Activated CD4-positive, alpha-beta T cell treated with anti-CD3 and anti-CD28 coated beads for 36 hours (primary cell): ENCODE measurements at regions not wholly inside any gene's neighbourhood (a gene's known extent, or its start where the extent isn't known, plus 50 kb on each side); places are given as distances from the start of the nearest gene placed in this dataset.
"Not testable (repeated sequence)": the region's sequence is repeated elsewhere in the genome, so short reads cannot be mapped to it uniquely, and the experiment has no call there.

Source experiments
- ATAC-seq: fragments of 200-7000 bp; cut with Tn5 transposase; one replicate; pipeline ENCODE4 v1.10.0; 2021; ENCODE audit warnings: mild to moderate bottlenecking, moderate library complexity
- CTCF ChIA-PET: fragments of 350-600 bp; sonication (Branson Sonifier 250); formaldehyde crosslinking; loops from one replicate; lab custom pipeline; 2021; ENCODE audit warnings: antibody characterized with exemption; lab: Charles Lee
- POLR2A ChIA-PET: fragments of 350-600 bp; sonication (Branson Sonifier 250); formaldehyde crosslinking; loops from one replicate; lab custom pipeline; 2021; ENCODE audit warnings: antibody characterized with exemption, inconsistent platforms; lab: Charles Lee
- DNase-seq: peaks from one replicate; pipeline ENCODE4 v3.0.0-alpha.2; 2020
- H3K27ac Mint-ChIP-seq: one replicate; pipeline ENCODE4 v1.8.0; 2021; ENCODE audit warnings: mixed read lengths
- H3K27me3 Mint-ChIP-seq: one replicate; pipeline ENCODE4 v1.8.0; 2021; ENCODE audit warnings: mixed read lengths
- H3K36me3 Mint-ChIP-seq: one replicate; pipeline ENCODE4 v1.8.0; 2021; ENCODE audit warnings: low read depth, mixed read lengths
- H3K4me1 Mint-ChIP-seq: one replicate; pipeline ENCODE4 v1.8.0; 2021; ENCODE audit warnings: mixed read lengths
- H3K4me3 Mint-ChIP-seq: one replicate; pipeline ENCODE4 v1.8.0; 2021; ENCODE audit warnings: mild to moderate bottlenecking, moderate library complexity, mixed read lengths
- H3K9me3 Mint-ChIP-seq: one replicate; pipeline ENCODE4 v1.8.0; 2021; ENCODE audit warnings: low read depth, mixed read lengths
- intact Hi-C, 2 experiments: fragments of 100-400 bp; cut with DNase I in 1 of 2; cut with micrococcal nuclease in 1 of 2; formaldehyde crosslinking; loops; one replicate each; pipeline versions ENCODE4 v1.14.2 to v1.15.1; 2022 to 2024; cut with DNase I, micrococcal nuclease

DNA sequence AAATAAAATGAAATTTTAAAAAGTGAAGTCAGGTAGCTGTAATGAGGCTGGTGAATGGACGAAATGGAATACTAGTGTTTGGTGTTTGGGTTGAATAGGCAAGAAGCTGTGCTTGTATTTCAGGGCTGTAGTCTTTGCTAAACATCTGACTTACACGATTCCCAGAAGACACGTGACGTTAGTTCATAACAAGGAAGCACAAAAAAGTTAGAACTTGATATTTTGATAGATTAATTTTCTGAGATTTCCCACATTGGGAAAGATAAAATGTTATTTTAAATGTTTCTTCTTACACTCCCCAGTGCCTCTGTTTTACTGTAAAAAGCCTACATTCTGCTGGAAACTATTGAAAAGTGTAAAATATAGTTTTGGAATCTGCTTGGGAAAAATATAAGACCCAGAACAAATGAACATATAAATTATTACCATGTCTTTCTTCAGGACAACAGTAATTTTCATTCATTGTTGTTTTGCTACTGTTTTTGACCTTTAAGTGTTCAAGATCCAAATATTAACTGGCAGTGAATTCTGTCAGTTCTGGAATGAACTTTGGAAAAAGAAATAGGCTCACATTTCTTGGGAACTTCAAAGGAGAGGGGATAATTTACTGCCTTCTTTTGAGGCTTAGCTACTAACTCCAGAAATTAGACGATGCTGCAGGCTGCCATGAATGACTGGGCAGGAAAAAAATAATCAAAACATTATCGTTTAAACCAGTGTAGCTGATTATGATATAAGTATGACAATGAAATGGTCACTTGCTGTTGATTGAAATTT lies 241.3 kb downstream of the SLITRK6 start:
- no peak for DNase-seq
- no peaks in the 10 kb centered on the region for H3K4me1 Mint-ChIP-seq
- no peaks in the 10 kb centered on the region for H3K9me3 Mint-ChIP-seq
- H3K36me3 Mint-ChIP-seq, result no peaks in the 10 kb centered on the region
- ChIA-PET CTCF (no interaction called here), POLR2A (no interaction called here)
- H3K4me3 Mint-ChIP-seq, result no peak overlapping the region
- intact Hi-C loops, result no loop called here
- no peak overlapping the region for H3K27ac Mint-ChIP-seq
- ATAC-seq, result no peak
- H3K27me3 Mint-ChIP-seq, result no peaks in the 10 kb centered on the region

DNA sequence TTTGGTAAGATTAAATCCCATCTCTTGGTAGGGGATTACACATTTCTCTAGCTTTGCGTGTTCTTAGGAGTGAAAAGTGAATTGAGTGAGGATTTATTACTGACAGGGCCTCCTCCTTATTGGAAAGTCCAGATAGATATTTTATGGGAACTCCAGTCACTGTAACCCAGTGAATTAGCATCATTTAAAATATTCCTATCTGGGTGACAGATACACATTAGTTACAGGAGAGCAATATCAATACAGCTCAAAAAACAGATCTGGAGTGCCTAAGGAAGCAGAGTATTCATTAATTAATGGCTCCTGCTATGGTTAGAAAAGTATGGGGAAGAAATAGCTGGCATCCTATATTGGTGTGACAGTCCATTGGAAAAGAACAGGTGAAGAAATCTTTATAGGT lies 248.2 kb downstream of the SLITRK6 start:
- Mint-ChIP-seq H3K9me3 (peaks cover 9% of the 10 kb centered on the region), H3K4me3 (no peak overlapping the region), H3K4me1 (no peaks in the 10 kb centered on the region), H3K27ac (no peak overlapping the region), H3K36me3 (no peaks in the 10 kb centered on the region), H3K27me3 (no peaks in the 10 kb centered on the region)
- ChIA-PET CTCF (no interaction called here), POLR2A (no interaction called here)
- DNase-seq (no peak), ATAC-seq (no peak)
- intact Hi-C loops, result no loop called here

DNA sequence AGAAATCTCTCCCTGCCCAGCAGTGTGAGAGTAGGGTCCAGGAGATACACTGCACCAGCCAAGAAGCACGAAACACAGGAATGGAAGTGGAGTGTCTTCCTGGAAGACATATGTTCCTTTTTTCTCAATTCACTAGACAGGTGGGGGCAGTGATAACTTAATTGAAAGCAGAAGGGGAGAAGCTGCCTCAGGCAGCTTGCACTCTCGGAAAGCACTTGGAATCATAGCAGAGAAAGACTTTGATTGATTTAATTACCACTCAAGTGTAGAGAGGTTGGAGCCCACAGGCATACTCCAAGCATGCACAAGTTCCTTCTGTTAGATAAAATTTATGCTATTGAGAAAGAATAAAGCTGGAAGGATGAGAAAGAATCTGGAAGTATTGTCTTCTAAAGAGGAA lies 249.4 kb downstream of the SLITRK6 start:
- no peak overlapping the region for H3K4me3 Mint-ChIP-seq
- no peaks in the 10 kb centered on the region for H3K27me3 Mint-ChIP-seq
- ATAC-seq (no peak), DNase-seq (no peak)
- CTCF ChIA-PET, result no interaction called here
- H3K36me3 Mint-ChIP-seq, result no peaks in the 10 kb centered on the region
- peaks cover 9% of the 10 kb centered on the region for H3K9me3 Mint-ChIP-seq
- POLR2A ChIA-PET, result no interaction called here
- H3K4me1 Mint-ChIP-seq, result no peaks in the 10 kb centered on the region
- no peak overlapping the region for H3K27ac Mint-ChIP-seq
- intact Hi-C loops, result no loop called here

DNA sequence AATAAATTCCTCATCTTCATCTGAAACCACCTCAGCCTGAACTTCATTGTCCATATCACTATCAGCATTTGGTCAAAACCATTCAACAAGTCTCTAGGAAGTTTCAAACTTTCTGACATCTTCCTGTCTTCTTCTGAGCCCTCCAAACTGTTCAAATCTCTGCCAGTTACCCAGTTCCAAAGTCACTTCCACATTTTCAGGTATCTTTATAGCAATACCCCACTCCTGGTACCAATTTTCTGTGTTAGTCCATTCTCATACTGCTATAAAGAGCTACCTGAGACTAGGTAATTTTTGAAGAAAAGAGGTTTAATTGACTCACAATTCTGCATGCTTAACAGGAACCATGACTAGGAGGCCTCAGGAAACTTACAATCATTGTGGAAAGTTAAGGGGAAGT lies 250.4 kb downstream of the SLITRK6 start:
- DNase-seq, H3K4me3 Mint-ChIP-seq, intact Hi-C loops, H3K27ac Mint-ChIP-seq, CTCF ChIA-PET, POLR2A ChIA-PET, H3K4me1 Mint-ChIP-seq, ATAC-seq, H3K27me3 Mint-ChIP-seq, H3K36me3 Mint-ChIP-seq: not testable (repeated sequence)
- H3K9me3 Mint-ChIP-seq, result peaks cover 11% of the 10 kb centered on the region

DNA sequence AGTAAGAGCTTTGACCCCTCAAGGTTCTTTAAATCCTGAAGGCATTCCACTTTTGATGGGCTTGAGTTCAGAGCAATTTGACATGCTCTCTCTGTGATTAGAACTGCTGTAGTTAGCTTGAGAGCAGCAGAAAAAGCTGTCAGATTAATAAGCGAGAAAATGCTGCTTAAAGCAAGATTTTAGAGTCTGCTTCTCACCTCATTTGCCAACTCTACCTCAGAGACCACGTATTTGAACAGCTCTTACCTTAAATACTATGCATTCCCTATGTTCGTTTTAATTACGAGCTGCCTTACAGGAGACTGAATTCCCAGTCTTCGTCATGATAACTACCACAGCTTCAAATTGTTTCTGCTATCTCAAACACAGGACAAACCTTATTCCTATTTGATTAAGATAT lies 253.4 kb downstream of the SLITRK6 start:
- DNase-seq (no peak), ATAC-seq (no peak)
- H3K27ac Mint-ChIP-seq, result no peak overlapping the region
- no peaks in the 10 kb centered on the region for H3K36me3 Mint-ChIP-seq
- H3K9me3 Mint-ChIP-seq, result peaks cover 11% of the 10 kb centered on the region
- H3K4me3 Mint-ChIP-seq, result no peak overlapping the region
- peaks cover 18% of the 10 kb centered on the region for H3K4me1 Mint-ChIP-seq
- no peaks in the 10 kb centered on the region for H3K27me3 Mint-ChIP-seq
- CTCF ChIA-PET, result no interaction called here
- intact Hi-C loops, result no loop called here
- POLR2A ChIA-PET, result no interaction called here

DNA sequence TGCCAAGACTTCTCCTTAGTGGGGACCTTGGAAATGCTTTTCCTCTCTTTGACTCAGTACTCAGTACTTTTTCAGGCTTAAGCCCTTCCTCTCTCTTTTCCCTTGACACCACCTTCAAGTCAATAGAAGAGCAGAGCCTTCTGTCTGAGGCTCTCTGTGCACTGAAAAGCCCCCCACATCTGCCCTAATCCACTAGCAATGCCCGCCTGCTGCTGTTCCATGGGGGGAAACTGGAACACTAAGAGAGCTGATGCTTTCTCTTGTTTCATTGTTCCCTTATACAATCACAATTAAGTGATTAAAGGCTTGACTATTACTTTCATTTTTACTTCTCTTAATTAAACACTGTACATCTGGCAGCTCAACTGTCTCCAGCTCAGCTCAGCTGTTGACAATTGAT lies 254.5 kb downstream of the SLITRK6 start:
- Mint-ChIP-seq H3K4me1 (peaks cover 18% of the 10 kb centered on the region), H3K9me3 (peaks cover 11% of the 10 kb centered on the region), H3K4me3 (no peak overlapping the region), H3K36me3 (no peaks in the 10 kb centered on the region), H3K27me3 (no peaks in the 10 kb centered on the region), H3K27ac (no peak overlapping the region)
- intact Hi-C loops, result no loop called here
- ChIA-PET CTCF (no interaction called here), POLR2A (no interaction called here)
- ATAC-seq (no peak), DNase-seq (no peak)

DNA sequence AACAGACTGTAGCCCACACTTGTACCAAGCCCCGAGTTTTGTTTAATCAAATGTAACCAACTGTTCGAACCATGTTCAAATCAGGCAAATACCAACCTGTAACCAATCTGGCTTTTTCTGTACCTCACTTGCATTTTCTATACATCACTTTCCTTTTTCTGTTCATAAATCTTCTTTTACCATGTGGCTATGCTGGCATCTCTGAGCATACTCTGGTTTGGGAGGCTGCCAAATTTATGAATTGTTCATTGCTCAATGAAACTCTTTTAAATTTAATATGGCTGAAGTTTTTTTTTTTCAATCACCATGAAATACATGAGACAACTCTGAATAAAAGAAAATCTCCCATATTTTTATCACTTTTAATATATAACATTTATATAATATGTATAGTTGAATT lies 256.1 kb downstream of the SLITRK6 start:
- H3K27ac Mint-ChIP-seq, result no peak overlapping the region
- intact Hi-C loops, result no loop called here
- DNase-seq (no peak), ATAC-seq (no peak)
- H3K4me1 Mint-ChIP-seq, result peaks cover 19% of the 10 kb centered on the region
- no peak overlapping the region for H3K4me3 Mint-ChIP-seq
- POLR2A ChIA-PET, result no interaction called here
- no peaks in the 10 kb centered on the region for H3K36me3 Mint-ChIP-seq
- peaks cover 3% of the 10 kb centered on the region for H3K9me3 Mint-ChIP-seq
- CTCF ChIA-PET, result no interaction called here
- H3K27me3 Mint-ChIP-seq, result no peaks in the 10 kb centered on the region

DNA sequence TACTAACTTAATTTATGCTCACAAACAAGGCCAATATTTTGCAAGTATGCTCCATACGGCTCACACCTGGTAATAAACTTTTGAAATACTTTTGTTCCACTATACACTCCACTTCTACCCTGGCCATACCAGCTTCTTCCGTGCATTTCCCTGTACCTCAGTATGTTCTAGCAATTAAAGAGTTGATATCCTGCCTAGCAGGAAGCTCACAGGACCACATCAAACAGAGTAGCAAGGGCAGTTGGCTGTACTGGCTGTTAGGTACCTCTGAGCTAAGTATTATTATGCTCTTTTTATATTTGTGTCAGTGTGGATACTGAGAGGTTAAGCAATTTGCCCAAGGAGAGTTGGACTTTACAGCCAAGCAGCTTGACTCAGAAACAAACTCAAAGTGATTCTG lies 257.7 kb downstream of the SLITRK6 start:
- POLR2A ChIA-PET, result no interaction called here
- ATAC-seq, result peak; percentile 44
- no peak for DNase-seq
- CTCF ChIA-PET, result no interaction called here
- H3K9me3 Mint-ChIP-seq, result peaks cover 3% of the 10 kb centered on the region
- H3K4me3 Mint-ChIP-seq, result no peak overlapping the region
- no peaks in the 10 kb centered on the region for H3K36me3 Mint-ChIP-seq
- H3K27ac Mint-ChIP-seq, result no peak overlapping the region
- intact Hi-C loops, result no loop called here
- peaks cover 19% of the 10 kb centered on the region for H3K4me1 Mint-ChIP-seq
- no peaks in the 10 kb centered on the region for H3K27me3 Mint-ChIP-seq

DNA sequence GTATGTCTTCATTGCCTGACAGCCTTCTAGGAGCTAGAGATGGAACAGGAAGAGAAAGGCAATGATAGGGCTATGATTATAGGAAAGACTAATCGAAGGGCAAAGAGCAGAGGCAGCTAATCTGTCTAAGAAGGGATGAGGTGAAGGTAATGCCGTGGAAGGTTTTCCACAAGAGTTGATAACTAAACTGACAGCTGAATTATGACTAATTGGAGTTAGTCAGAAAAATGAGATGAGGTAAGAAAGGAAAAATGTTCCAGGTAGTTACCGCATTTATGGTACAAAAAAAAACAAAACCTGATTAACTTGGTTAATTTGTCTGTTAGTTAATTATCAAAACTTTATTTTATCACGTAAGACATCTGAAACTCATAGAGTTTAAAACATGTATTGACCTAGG lies 260.3 kb downstream of the SLITRK6 start:
- Mint-ChIP-seq H3K4me3 (no peak overlapping the region), H3K9me3 (no peaks in the 10 kb centered on the region), H3K4me1 (peaks cover 19% of the 10 kb centered on the region), H3K36me3 (no peaks in the 10 kb centered on the region), H3K27ac (no peak overlapping the region), H3K27me3 (no peaks in the 10 kb centered on the region)
- ChIA-PET POLR2A (no interaction called here), CTCF (interaction anchor here (0.6 to 1.5 kb wide), 2 partner anchors 16 to 22 kb away, joined by 3 read pairs; no protein-coding TSS in a partner anchor)
- DNase-seq (no peak), ATAC-seq (no peak)
- intact Hi-C loops, result no loop called here

DNA sequence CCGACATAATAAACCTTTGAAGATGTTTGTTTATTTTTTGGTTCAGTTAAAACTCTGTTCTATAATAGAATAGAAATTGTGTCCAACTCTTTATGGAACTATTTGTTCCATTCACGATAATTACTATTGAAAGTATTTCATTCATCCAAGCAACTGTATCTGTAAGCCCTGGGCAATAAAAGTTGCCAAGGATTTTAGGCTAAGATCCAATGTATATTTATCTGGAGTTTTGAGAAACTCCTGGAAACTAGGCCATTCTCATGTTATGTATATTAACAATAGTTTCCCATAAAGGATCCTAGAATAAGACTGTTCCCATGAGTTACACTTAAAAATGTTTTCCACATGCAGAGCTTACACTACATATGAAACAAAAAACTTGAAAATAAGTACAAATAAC lies 261.6 kb downstream of the SLITRK6 start:
- no peak for DNase-seq
- H3K27ac Mint-ChIP-seq, result no peak overlapping the region
- no peaks in the 10 kb centered on the region for H3K27me3 Mint-ChIP-seq
- H3K4me3 Mint-ChIP-seq, result no peak overlapping the region
- no peaks in the 10 kb centered on the region for H3K36me3 Mint-ChIP-seq
- no peak for ATAC-seq
- POLR2A ChIA-PET, result no interaction called here
- H3K9me3 Mint-ChIP-seq, result no peaks in the 10 kb centered on the region
- CTCF ChIA-PET, result interaction anchor here (1.5 kb wide), 1 partner anchor 21 kb away, joined by 3 read pairs; no protein-coding TSS in a partner anchor
- intact Hi-C loops, result no loop called here
- peaks cover 14% of the 10 kb centered on the region for H3K4me1 Mint-ChIP-seq

DNA sequence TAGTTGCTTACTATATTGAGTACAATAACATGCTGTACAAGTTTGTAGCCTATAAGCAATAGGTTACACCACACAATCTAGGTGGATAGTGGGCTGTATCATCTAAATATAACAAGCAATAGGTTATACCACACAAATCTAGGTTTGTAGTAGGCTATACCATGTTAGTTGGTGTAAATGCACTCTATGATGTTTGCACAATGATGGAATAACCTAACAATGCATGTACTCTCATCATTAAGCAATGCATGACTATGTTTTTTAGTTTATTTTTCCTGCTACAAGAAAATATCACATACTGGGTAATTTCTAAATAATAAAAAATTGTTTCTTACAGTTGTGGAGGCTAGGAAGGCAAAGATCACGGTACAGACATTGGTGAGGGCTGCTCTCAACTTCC lies 262.5 kb downstream of the SLITRK6 start:
- H3K4me3 Mint-ChIP-seq, result no peak overlapping the region
- ChIA-PET POLR2A (no interaction called here), CTCF (no interaction called here)
- H3K27ac Mint-ChIP-seq, result no peak overlapping the region
- H3K36me3 Mint-ChIP-seq, result no peaks in the 10 kb centered on the region
- DNase-seq, result no peak
- H3K27me3 Mint-ChIP-seq, result no peaks in the 10 kb centered on the region
- H3K4me1 Mint-ChIP-seq, result peaks cover 10% of the 10 kb centered on the region
- intact Hi-C loops, result no loop called here
- H3K9me3 Mint-ChIP-seq, result no peaks in the 10 kb centered on the region
- no peak for ATAC-seq

DNA sequence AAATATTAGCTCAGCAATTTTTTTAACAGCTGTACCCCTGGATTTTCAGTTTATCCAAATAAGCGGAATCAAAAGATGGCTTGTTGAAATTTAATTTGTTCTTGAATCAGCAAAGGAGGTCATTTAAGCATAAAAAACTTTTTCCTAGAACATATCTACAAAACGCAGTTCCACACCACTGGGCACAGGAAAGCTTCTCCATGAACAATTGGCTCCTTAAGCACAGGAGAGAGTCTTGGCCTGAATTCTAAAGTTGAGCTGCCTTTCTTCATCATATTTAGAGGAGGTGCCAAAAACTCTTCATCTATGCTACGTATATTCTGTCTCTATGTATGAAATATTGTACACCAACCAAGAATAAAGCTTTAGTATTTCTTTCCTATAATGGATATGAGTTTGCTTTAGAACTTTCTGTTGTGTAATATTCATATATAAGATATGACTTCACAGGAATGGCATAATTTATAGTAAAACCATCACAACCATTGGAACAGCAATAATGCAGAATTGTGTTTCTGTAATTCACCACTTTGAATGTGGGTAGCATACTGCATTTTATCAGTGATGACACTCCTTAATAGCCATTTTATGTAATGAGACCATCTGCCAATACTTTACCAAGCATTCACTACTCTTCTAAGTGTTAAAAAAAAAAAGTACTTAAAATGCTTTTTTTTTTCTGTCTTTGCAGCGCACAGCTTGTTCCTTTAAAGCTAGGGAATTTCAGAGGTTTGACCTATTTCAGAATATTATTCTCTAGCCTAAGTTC lies 263.7 kb downstream of the SLITRK6 start:
- intact Hi-C loops, result no loop called here
- H3K36me3 Mint-ChIP-seq, result no peaks in the 10 kb centered on the region
- no peaks in the 10 kb centered on the region for H3K9me3 Mint-ChIP-seq
- H3K4me3 Mint-ChIP-seq, result no peak overlapping the region
- H3K4me1 Mint-ChIP-seq, result peaks cover 2% of the 10 kb centered on the region
- ATAC-seq (no peak), DNase-seq (no peak)
- no peaks in the 10 kb centered on the region for H3K27me3 Mint-ChIP-seq
- ChIA-PET POLR2A (no interaction called here), CTCF (no interaction called here)
- H3K27ac Mint-ChIP-seq, result no peak overlapping the region
